ENCODE measurements at regions not wholly inside any gene's neighbourhood (a gene's known extent, or its start where the extent isn't known, plus 50 kb on each side); places are given as distances from the start of the nearest gene placed in this dataset.

DNA sequence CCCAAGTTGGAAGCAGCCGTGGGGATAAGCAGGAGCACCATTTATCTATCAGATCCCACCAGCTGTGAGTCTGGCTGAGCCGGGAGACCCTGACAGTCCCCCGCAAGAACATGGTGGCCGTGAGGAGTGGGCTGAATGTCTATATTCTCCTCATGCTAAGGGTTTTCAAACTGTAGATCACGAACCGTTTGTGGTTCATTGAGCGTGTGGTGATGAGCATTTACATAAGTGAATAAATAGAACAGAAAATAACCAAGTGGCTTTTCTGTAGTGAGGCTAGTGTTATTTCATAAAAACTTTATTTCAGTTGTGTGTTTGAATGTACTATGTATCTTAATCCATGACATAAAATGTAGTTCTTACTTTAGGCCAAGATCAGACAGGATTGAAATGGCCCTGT lies 190.2 kb upstream of the APCDD1 start:
- no peak for TF ChIP-seq ZFX (IDR thresholded peaks at IDR 0.05)
- TF ChIP-seq, protein P1, sequence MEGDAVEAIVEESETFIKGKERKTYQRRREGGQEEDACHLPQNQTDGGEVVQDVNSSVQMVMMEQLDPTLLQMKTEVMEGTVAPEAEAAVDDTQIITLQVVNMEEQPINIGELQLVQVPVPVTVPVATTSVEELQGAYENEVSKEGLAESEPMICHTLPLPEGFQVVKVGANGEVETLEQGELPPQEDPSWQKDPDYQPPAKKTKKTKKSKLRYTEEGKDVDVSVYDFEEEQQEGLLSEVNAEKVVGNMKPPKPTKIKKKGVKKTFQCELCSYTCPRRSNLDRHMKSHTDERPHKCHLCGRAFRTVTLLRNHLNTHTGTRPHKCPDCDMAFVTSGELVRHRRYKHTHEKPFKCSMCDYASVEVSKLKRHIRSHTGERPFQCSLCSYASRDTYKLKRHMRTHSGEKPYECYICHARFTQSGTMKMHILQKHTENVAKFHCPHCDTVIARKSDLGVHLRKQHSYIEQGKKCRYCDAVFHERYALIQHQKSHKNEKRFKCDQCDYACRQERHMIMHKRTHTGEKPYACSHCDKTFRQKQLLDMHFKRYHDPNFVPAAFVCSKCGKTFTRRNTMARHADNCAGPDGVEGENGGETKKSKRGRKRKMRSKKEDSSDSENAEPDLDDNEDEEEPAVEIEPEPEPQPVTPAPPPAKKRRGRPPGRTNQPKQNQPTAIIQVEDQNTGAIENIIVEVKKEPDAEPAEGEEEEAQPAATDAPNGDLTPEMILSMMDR (conservative IDR thresholded peaks at IDR 0.05) = no peak
